Osteocyte (in vitro differentiated cells): ENCODE measurements at regions not wholly inside any gene's neighbourhood (a gene's known extent, or its start where the extent isn't known, plus 50 kb on each side); places are given as distances from the start of the nearest gene placed in this dataset.
A peak's percentile ranks its signal among the peaks of the same experiment; 100 is the strongest.

Source experiments
- DNase-seq: peaks from one replicate; pipeline ENCODE4 v3.0.0; 2021; ENCODE audit warnings: mixed read lengths; ENCODE audit not compliant: unreplicated experiment; ENCODE audit errors: extremely low spot score
- H3K27ac Mint-ChIP-seq: one replicate; pipeline ENCODE4 v1.8.0; 2021; ENCODE audit warnings: mild to moderate bottlenecking, mixed read lengths; ENCODE audit not compliant: unreplicated experiment
- H3K27me3 Mint-ChIP-seq: one replicate; pipeline ENCODE4 v1.8.0; 2021; ENCODE audit warnings: mixed read lengths; ENCODE audit not compliant: unreplicated experiment
- H3K36me3 Mint-ChIP-seq: one replicate; pipeline ENCODE4 v1.8.0; 2021; ENCODE audit warnings: mixed read lengths; ENCODE audit not compliant: unreplicated experiment
- H3K4me1 Mint-ChIP-seq: one replicate; pipeline ENCODE4 v1.8.0; 2021; ENCODE audit warnings: mixed read lengths; ENCODE audit not compliant: unreplicated experiment
- H3K4me3 Mint-ChIP-seq: one replicate; pipeline ENCODE4 v1.8.0; 2021; ENCODE audit warnings: mild to moderate bottlenecking, moderate library complexity, mixed read lengths; ENCODE audit not compliant: unreplicated experiment
- H3K9me3 Mint-ChIP-seq: one replicate; pipeline ENCODE4 v1.8.0; 2021; ENCODE audit warnings: mixed read lengths; ENCODE audit not compliant: unreplicated experiment
- CTCF ChIP-seq: fragments of 200-600 bp; sonication (generic); IDR thresholded peaks from 2 replicates; pipeline ENCODE4 v1.5.0; 2021; ENCODE audit warnings: antibody characterized with exemption, mild to moderate bottlenecking, moderate library complexity

- H3K27ac Mint-ChIP-seq: no peak overlapping the region
- peaks cover 44% of the 10 kb centered on the region for H3K4me1 Mint-ChIP-seq
- no peaks in the 10 kb centered on the region for H3K27me3 Mint-ChIP-seq
- H3K9me3 Mint-ChIP-seq: no peaks in the 10 kb centered on the region
- no peak for DNase-seq
- no peak for TF ChIP-seq CTCF
- H3K4me3 Mint-ChIP-seq: no peak overlapping the region
- peaks cover 2% of the 10 kb centered on the region for H3K36me3 Mint-ChIP-seq
Observed at GRCh38 chr1:201598973-201599372, 60.0 kb downstream of the NAV1 start.

GRCh38 chr1:201599548-201599947 lies 60.6 kb downstream of the NAV1 start:
- no peak overlapping the region for H3K4me3 Mint-ChIP-seq
- no peaks in the 10 kb centered on the region for H3K27me3 Mint-ChIP-seq
- no peak overlapping the region for H3K27ac Mint-ChIP-seq
- H3K36me3 Mint-ChIP-seq: peaks cover 2% of the 10 kb centered on the region
- H3K4me1 Mint-ChIP-seq: peaks cover 43% of the 10 kb centered on the region
- no peaks in the 10 kb centered on the region for H3K9me3 Mint-ChIP-seq
- TF ChIP-seq CTCF: no peak
- DNase-seq: no peak

GRCh38 chr1:201602413-201603265 lies 63.7 kb downstream of the NAV1 start:
- Mint-ChIP-seq H3K27ac (peak overlapping the region; percentile 89), H3K4me1 (peaks cover 55% of the 10 kb centered on the region), H3K4me3 (peak overlapping the region; percentile 32), H3K9me3 (no peaks in the 10 kb centered on the region), H3K36me3 (no peaks in the 10 kb centered on the region), H3K27me3 (no peaks in the 10 kb centered on the region)
- no peak for DNase-seq
- no peak for TF ChIP-seq CTCF

- H3K27me3 Mint-ChIP-seq: no peaks in the 10 kb centered on the region
- H3K4me3 Mint-ChIP-seq: no peak overlapping the region
- DNase-seq: no peak
- H3K27ac Mint-ChIP-seq: peak overlapping the region; percentile 89
- H3K4me1 Mint-ChIP-seq: peaks cover 55% of the 10 kb centered on the region
- H3K9me3 Mint-ChIP-seq: no peaks in the 10 kb centered on the region
- H3K36me3 Mint-ChIP-seq: no peaks in the 10 kb centered on the region
- no peak for TF ChIP-seq CTCF
Observed at GRCh38 chr1:201603613-201604232, 64.8 kb downstream of the NAV1 start.

- H3K4me1 Mint-ChIP-seq: peaks cover 44% of the 10 kb centered on the region
- no peaks in the 10 kb centered on the region for H3K36me3 Mint-ChIP-seq
- H3K27me3 Mint-ChIP-seq: no peaks in the 10 kb centered on the region
- peak overlapping the region; percentile 86 for H3K27ac Mint-ChIP-seq
- H3K4me3 Mint-ChIP-seq: no peak overlapping the region
- no peak for TF ChIP-seq CTCF
- no peaks in the 10 kb centered on the region for H3K9me3 Mint-ChIP-seq
- DNase-seq: no peak
Observed at GRCh38 chr1:201605385-201606010, 66.6 kb downstream of the NAV1 start.
